Peyer's patch (tissue), 4 donors: ENCODE measurements at regions not wholly inside any gene's neighbourhood (a gene's known extent, or its start where the extent isn't known, plus 50 kb on each side); places are given as distances from the start of the nearest gene placed in this dataset.

Experiments
- DNase-seq, 3 donors: peaks; one replicate each; pipeline ENCODE4 v3.0.0-alpha.2; 2017 to 2019
- H3K27ac ChIP-seq, 4 donors: fragments of 200-600 bp; sonication (generic); one replicate each; pipeline ENCODE4 v1.5.1; 2016 to 2019
- H3K27me3 ChIP-seq, 2 donors: fragments of 200-600 bp; sonication (generic); one replicate each; pipeline ENCODE4 v1.5.1; 2019
- H3K36me3 ChIP-seq, 3 donors: fragments of 200-600 bp; sonication (generic); one replicate each; pipeline ENCODE4 v1.5.1; 2016 to 2019
- H3K4me1 ChIP-seq, 4 donors: fragments of 200-600 bp; sonication (generic); one replicate each; pipeline ENCODE4 v1.5.1; 2016 to 2019
- H3K4me3 ChIP-seq, 4 donors: fragments of 200-600 bp; sonication (generic); 1 replicate in 3 of 4; 2 replicates in 1 of 4; pipeline ENCODE4 v1.5.1; 2016 to 2019; ENCODE audit warnings: mild to moderate bottlenecking in 1 of 4
- H3K9me3 ChIP-seq, 4 donors: fragments of 200-600 bp; sonication (generic); one replicate each; pipeline ENCODE4 v1.5.1; 2016 to 2019; ENCODE audit warnings: mild to moderate bottlenecking in 1 of 4
- CTCF ChIP-seq, 6 experiments: fragments of 450-650 bp in 4 of 6; fragments of 200-600 bp in 2 of 6; sonication (generic) in 1 of 6; IDR thresholded peaks; one replicate each; pipeline ENCODE4 v1.5.1; 2017 to 2019; ENCODE audit warnings: antibody characterized with exemption in 6 of 6, mild to moderate bottlenecking in 3 of 6, moderate library complexity in 1 of 6
- POLR2A ChIP-seq, 2 donors: fragments of 450-650 bp; IDR thresholded peaks; one replicate each; pipeline ENCODE4 v1.5.1; 2017; ENCODE audit warnings: antibody characterized with exemption in 2 of 2, mild to moderate bottlenecking in 2 of 2, moderate library complexity in 2 of 2

- TF ChIP-seq CTCF (IDR thresholded peaks at IDR 0.05) (no peak), POLR2A (IDR thresholded peaks at IDR 0.05) (no peak)
- Histone ChIP-seq H3K27me3 (no peaks in the 10 kb centered on the region), H3K4me3 (no peak overlapping the region), H3K27ac (no peak overlapping the region), H3K9me3 (no peaks in the 10 kb centered on the region), H3K36me3 (no peaks in the 10 kb centered on the region), H3K4me1 (no peaks in the 10 kb centered on the region)
- no peak for DNase-seq
Observed at GRCh38 chr4:83664071-83664470, 128.2 kb downstream of the GPAT3 start.

- Histone ChIP-seq H3K4me1 (no peaks in the 10 kb centered on the region), H3K27me3 (no peaks in the 10 kb centered on the region), H3K27ac (no peak overlapping the region), H3K4me3 (no peak overlapping the region), H3K36me3 (no peaks in the 10 kb centered on the region), H3K9me3 (no peaks in the 10 kb centered on the region)
- TF ChIP-seq CTCF (IDR thresholded peaks at IDR 0.05) (no peak), POLR2A (IDR thresholded peaks at IDR 0.05) (no peak)
- no peak for DNase-seq
Observed at GRCh38 chr4:83662204-83662603, 126.3 kb downstream of the GPAT3 start.

GRCh38 chr4:83661359-83661758, 125.5 kb downstream of the GPAT3 start:
- Histone ChIP-seq H3K9me3 (no peaks in the 10 kb centered on the region), H3K4me3 (no peak overlapping the region), H3K36me3 (no peaks in the 10 kb centered on the region), H3K27me3 (no peaks in the 10 kb centered on the region), H3K27ac (no peak overlapping the region), H3K4me1 (no peaks in the 10 kb centered on the region)
- no peak for DNase-seq
- TF ChIP-seq POLR2A (IDR thresholded peaks at IDR 0.05) (no peak), CTCF (IDR thresholded peaks at IDR 0.05) (no peak)

GRCh38 chr4:83660578-83660977, 124.7 kb downstream of the GPAT3 start:
- H3K27ac ChIP-seq: no peak overlapping the region
- H3K4me1 ChIP-seq: no peaks in the 10 kb centered on the region
- H3K27me3 ChIP-seq: no peaks in the 10 kb centered on the region
- H3K9me3 ChIP-seq: no peaks in the 10 kb centered on the region
- no peak for DNase-seq
- H3K4me3 ChIP-seq: no peak overlapping the region
- TF ChIP-seq POLR2A (IDR thresholded peaks at IDR 0.05): no peak
- no peak for TF ChIP-seq CTCF (IDR thresholded peaks at IDR 0.05)
- H3K36me3 ChIP-seq: no peaks in the 10 kb centered on the region

GRCh38 chr4:83658806-83659205, 122.9 kb downstream of the GPAT3 start:
- H3K27ac ChIP-seq: no peak overlapping the region
- no peaks in the 10 kb centered on the region for H3K4me1 ChIP-seq
- no peaks in the 10 kb centered on the region for H3K27me3 ChIP-seq
- no peak overlapping the region for H3K4me3 ChIP-seq
- no peak for TF ChIP-seq CTCF (IDR thresholded peaks at IDR 0.05)
- TF ChIP-seq POLR2A (IDR thresholded peaks at IDR 0.05): no peak
- no peaks in the 10 kb centered on the region for H3K9me3 ChIP-seq
- no peaks in the 10 kb centered on the region for H3K36me3 ChIP-seq
- no peak for DNase-seq

- DNase-seq: no peak
- H3K27me3 ChIP-seq: no peaks in the 10 kb centered on the region
- no peaks in the 10 kb centered on the region for H3K9me3 ChIP-seq
- no peak overlapping the region for H3K4me3 ChIP-seq
- H3K36me3 ChIP-seq: no peaks in the 10 kb centered on the region
- TF ChIP-seq CTCF (IDR thresholded peaks at IDR 0.05): no peak
- no peak for TF ChIP-seq POLR2A (IDR thresholded peaks at IDR 0.05)
- no peaks in the 10 kb centered on the region for H3K4me1 ChIP-seq
- no peak overlapping the region for H3K27ac ChIP-seq
Observed at GRCh38 chr4:83657336-83657735, 121.4 kb downstream of the GPAT3 start.
